ENCODE measurements at regions not wholly inside any gene's neighbourhood (a gene's known extent, or its start where the extent isn't known, plus 50 kb on each side); places are given as distances from the start of the nearest gene placed in this dataset.
A peak's percentile ranks its signal among the peaks of the same experiment; 100 is the strongest.

DNA sequence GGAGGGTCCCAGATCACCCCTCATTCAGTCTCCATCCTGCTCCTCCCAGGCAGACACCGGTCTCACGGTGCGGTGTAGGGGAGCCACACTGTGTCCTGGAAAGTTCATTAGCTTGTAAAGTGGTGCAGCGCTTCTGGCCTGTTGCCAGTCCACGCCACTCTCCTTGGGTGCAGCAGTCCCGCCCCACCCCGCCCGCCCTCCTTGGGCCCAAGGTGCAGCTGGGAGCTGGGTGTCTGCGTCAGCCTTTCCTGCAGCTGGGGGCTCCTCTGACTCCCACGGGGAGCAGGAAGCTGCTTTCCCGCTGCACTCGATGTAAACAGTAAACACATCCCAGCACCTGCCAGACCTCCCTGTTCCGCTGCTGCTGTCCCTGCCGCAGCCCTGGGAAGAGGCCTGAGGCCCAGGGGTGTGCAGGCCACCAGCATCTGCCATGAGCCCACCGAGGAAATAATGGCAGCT is 53.8 kb upstream of the ASB18 start:
- TF ChIP-seq SIN3A (IDR thresholded peaks at IDR 0.05; ENCODE audit: borderline replicate concordance, insufficient read depth, low read length), result no peak
- peak; percentile 40 for TF ChIP-seq FOXP2 (optimal IDR thresholded peaks at IDR 0.05; ENCODE audit: borderline replicate concordance, extremely low read depth, extremely low read length, insufficient read depth)

DNA sequence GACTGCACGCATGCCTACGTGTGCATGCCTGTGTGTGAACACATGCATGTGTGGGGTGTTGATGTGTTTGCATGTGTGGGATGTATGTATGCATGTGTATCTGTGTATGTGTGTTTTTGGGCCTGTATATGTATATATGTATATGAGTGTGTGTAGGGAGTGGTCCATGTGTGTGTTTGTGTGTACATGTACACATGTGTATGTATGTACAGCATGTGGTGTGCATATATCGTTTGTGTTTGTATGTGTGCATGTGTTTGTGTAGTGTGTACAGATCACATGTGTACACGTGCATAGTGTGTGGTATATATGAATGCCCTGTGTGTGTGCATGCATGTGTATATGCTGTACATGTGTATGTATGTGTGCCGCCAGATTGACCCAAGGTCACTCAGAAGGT is 54.2 kb upstream of the ASB18 start:
- no peak for TF ChIP-seq POLR2AphosphoS5 (IDR thresholded peaks at IDR 0.05; ENCODE audit: low read depth, low read length)

DNA sequence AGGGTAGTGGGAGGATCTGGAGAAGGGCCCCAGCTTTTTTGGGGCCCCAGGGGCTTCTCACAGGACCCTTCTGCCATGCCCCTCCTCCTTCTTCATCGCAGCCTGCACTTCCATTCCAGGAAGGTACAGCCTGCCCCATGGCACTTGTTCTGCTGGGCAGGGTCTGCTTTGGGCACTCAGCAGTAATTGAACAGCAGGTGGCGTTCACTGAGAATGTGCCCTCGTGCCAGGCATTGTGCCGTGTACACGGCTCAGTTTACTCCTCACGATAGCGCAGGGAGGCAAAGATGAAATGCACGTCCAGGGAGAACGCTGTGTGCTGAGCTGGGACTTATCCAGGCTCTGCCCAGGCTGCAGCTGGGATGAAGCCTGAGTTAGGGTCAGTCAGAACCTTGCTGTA is 54.8 kb upstream of the ASB18 start:
- no peak for TF ChIP-seq FOXP2 (optimal IDR thresholded peaks at IDR 0.05; ENCODE audit: borderline replicate concordance, extremely low read depth, extremely low read length, insufficient read depth)
- TF ChIP-seq POLR2AphosphoS5 (IDR thresholded peaks at IDR 0.05; ENCODE audit: low read depth, low read length), result no peak
- TF ChIP-seq SIN3A (IDR thresholded peaks at IDR 0.05; ENCODE audit: borderline replicate concordance, insufficient read depth, low read length), result no peak
- TF ChIP-seq, protein P1, sequence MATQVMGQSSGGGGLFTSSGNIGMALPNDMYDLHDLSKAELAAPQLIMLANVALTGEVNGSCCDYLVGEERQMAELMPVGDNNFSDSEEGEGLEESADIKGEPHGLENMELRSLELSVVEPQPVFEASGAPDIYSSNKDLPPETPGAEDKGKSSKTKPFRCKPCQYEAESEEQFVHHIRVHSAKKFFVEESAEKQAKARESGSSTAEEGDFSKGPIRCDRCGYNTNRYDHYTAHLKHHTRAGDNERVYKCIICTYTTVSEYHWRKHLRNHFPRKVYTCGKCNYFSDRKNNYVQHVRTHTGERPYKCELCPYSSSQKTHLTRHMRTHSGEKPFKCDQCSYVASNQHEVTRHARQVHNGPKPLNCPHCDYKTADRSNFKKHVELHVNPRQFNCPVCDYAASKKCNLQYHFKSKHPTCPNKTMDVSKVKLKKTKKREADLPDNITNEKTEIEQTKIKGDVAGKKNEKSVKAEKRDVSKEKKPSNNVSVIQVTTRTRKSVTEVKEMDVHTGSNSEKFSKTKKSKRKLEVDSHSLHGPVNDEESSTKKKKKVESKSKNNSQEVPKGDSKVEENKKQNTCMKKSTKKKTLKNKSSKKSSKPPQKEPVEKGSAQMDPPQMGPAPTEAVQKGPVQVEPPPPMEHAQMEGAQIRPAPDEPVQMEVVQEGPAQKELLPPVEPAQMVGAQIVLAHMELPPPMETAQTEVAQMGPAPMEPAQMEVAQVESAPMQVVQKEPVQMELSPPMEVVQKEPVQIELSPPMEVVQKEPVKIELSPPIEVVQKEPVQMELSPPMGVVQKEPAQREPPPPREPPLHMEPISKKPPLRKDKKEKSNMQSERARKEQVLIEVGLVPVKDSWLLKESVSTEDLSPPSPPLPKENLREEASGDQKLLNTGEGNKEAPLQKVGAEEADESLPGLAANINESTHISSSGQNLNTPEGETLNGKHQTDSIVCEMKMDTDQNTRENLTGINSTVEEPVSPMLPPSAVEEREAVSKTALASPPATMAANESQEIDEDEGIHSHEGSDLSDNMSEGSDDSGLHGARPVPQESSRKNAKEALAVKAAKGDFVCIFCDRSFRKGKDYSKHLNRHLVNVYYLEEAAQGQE (IDR thresholded peaks at IDR 0.05; ENCODE audit: insufficient read depth in 1 of 2, low read depth in 2 of 2, low read length in 2 of 2), result no peak
- TF ChIP-seq TAF1 (IDR thresholded peaks at IDR 0.05; ENCODE audit: borderline replicate concordance, insufficient read depth, low read length), result no peak

DNA sequence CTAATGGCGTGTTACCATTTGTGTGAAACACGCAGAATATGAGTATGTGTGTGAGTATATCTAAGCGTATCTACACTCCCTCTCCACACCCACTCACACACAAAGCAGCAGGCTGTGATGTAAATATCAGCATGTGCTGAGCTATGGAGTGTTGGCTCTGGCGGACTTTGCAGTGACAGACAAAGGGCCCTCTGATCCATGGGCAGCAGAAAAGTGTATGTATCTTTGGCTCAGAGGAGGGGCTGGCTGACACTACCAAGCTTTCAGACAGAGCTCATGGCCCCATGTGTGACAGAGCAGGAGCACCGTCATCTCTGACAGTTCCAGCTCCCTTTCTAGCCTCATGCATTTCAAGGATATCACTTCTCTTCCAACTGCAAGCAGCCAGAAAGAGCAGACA is 57.2 kb upstream of the ASB18 start:
- TF ChIP-seq TAF1 (IDR thresholded peaks at IDR 0.05; ENCODE audit: borderline replicate concordance, insufficient read depth, low read length) (no peak), POLR2AphosphoS5 (IDR thresholded peaks at IDR 0.05; ENCODE audit: low read depth, low read length) (no peak), SIN3A (IDR thresholded peaks at IDR 0.05; ENCODE audit: borderline replicate concordance, insufficient read depth, low read length) (no peak), FOXP2 (optimal IDR thresholded peaks at IDR 0.05; ENCODE audit: borderline replicate concordance, extremely low read depth, extremely low read length, insufficient read depth) (no peak)
- TF ChIP-seq, protein P1 (IDR thresholded peaks at IDR 0.05; ENCODE audit: insufficient read depth in 1 of 2, low read depth in 2 of 2, low read length in 2 of 2), result no peak

DNA sequence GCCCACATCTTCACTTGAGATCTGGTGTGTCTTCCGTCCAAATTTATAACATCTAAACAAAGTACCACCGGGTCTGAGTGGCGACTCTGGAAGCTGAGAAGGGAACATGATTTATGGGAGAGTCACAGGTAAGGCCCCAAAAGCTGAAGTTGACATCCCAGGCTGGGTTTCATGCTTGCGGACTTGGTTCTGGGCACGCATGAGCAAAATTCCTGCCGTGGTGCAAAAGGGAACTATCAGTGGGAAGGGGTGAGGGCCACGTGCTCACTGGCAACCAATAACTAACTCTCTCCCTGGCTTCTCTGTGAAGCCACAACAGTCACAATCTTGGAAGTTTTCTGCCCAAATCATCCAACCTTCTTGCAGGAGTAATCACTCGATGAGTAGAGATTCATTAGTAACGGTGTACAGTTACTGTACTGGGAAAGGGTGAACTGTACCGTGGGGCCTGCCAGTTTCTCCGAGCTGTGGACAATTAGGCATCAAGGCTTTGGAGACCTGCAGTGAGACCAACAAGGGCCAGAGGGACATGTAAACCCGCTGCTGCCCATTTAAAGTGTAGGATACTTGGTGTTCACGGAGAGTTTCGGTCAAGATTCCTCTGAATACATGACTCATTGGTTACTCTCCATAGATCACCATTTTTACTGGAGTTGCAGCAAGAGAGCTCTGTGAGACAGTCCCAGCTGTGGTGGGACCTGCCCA is 69.4 kb upstream of the ASB18 start:
- no peak for TF ChIP-seq POLR2AphosphoS5 (IDR thresholded peaks at IDR 0.05; ENCODE audit: low read depth, low read length)
- no peak for TF ChIP-seq FOXP2 (optimal IDR thresholded peaks at IDR 0.05; ENCODE audit: borderline replicate concordance, extremely low read depth, extremely low read length, insufficient read depth)
- TF ChIP-seq, protein P1 (IDR thresholded peaks at IDR 0.05; ENCODE audit: insufficient read depth in 1 of 2, low read depth in 2 of 2, low read length in 2 of 2), result no peak
- TF ChIP-seq TAF1 (IDR thresholded peaks at IDR 0.05; ENCODE audit: borderline replicate concordance, insufficient read depth, low read length), result no peak
- no peak for TF ChIP-seq SIN3A (IDR thresholded peaks at IDR 0.05; ENCODE audit: borderline replicate concordance, insufficient read depth, low read length)

DNA sequence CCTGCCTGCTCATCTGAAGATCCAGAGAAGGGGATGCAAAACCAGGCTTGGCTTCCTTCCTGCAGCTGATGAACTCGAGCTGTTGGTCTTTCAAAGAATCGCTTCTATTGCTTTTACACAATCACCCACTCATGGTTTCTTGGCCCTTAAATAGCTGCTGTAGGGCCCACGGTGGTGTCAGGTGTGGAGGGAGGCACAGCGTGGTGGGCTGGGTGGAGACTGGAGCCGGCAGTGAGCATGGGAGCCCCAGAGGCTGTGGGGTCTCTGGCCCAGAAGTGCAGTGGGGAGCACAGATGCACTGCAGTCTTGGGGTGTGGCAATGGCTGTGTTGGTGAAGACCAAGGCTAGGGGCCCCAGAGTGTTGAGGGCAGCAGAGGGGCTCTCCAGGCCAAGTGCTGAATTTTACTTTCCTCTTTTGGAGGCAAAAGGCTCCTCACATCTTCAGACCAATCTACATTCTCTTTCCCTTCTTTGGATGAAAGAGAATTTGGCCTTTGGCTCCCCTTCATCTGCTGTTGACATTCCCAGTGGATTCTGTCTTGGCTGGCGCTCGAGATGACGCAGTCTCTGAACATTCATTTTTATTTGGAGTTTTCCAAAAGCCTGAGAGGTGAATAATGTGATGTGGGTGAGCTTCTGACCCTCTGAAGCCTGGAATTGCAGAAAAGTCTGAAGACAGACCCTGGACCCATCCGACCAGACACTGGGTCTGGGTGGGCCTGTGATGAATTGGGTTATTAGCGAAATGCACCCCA is 70.1 kb upstream of the ASB18 start:
- TF ChIP-seq POLR2AphosphoS5 (IDR thresholded peaks at IDR 0.05; ENCODE audit: low read depth, low read length) (no peak), FOXP2 (optimal IDR thresholded peaks at IDR 0.05; ENCODE audit: borderline replicate concordance, extremely low read depth, extremely low read length, insufficient read depth) (no peak), TAF1 (IDR thresholded peaks at IDR 0.05; ENCODE audit: borderline replicate concordance, insufficient read depth, low read length) (no peak), SIN3A (IDR thresholded peaks at IDR 0.05; ENCODE audit: borderline replicate concordance, insufficient read depth, low read length) (no peak)
- TF ChIP-seq, protein P1 (IDR thresholded peaks at IDR 0.05; ENCODE audit: insufficient read depth in 1 of 2, low read depth in 2 of 2, low read length in 2 of 2), result no peak
